NOMO-1 (cell line): ENCODE measurements at regions not wholly inside any gene's neighbourhood (a gene's known extent, or its start where the extent isn't known, plus 50 kb on each side); places are given as distances from the start of the nearest gene placed in this dataset.
"Not testable (repeated sequence)": the region's sequence is repeated elsewhere in the genome, so short reads cannot be mapped to it uniquely, and the experiment has no call there.

Source experiments
- DNase-seq, 2 experiments: peaks; one replicate each; lab custom pipeline; 2025; ENCODE audit not compliant: unreplicated experiment in 2 of 2; lab: John Stamatoyannopoulos, UW

- no peak for DNase-seq
These were observed 68.1 kb upstream of the IFFO2 start for GRCh38 chr1:19024532-19024931.

GRCh38 chr1:19023787-19024186 is 67.3 kb upstream of the IFFO2 start:
- DNase-seq, result no peak

- no peak for DNase-seq
These were observed 65.4 kb upstream of the IFFO2 start for GRCh38 chr1:19021845-19022244.

GRCh38 chr1:19019288-19019687 is 62.8 kb upstream of the IFFO2 start:
- not testable (repeated sequence) for DNase-seq

- no peak for DNase-seq
These were observed 59.0 kb upstream of the IFFO2 start for GRCh38 chr1:19015476-19015875.

- DNase-seq, result no peak
These were observed 58.3 kb upstream of the IFFO2 start for GRCh38 chr1:19014765-19015164.

GRCh38 chr1:19013826-19014548 is 57.5 kb upstream of the IFFO2 start:
- DNase-seq, result no peak

- no peak for DNase-seq
These were observed 55.4 kb upstream of the IFFO2 start for GRCh38 chr1:19011845-19012231.

GRCh38 chr1:19010995-19011844 is 54.7 kb upstream of the IFFO2 start:
- DNase-seq, result peak; percentile 93 to 95

GRCh38 chr1:19010503-19010902 is 54.0 kb upstream of the IFFO2 start:
- no peak for DNase-seq

- DNase-seq, result no peak
These were observed 53.4 kb upstream of the IFFO2 start for GRCh38 chr1:19009882-19010321.

- DNase-seq, result no peak
These were observed 52.8 kb upstream of the IFFO2 start for GRCh38 chr1:19009126-19009881.

- no peak for DNase-seq
These were observed 51.3 kb upstream of the IFFO2 start for GRCh38 chr1:19007491-19008441.

GRCh38 chr1:19006837-19007271 is 50.4 kb upstream of the IFFO2 start:
- DNase-seq, result no peak
